Tibial nerve (tissue), 3 donors: ENCODE measurements at regions not wholly inside any gene's neighbourhood (a gene's known extent, or its start where the extent isn't known, plus 50 kb on each side); places are given as distances from the start of the nearest gene placed in this dataset.

Experiments
- POLR2A ChIP-seq, 2 donors: fragments of 450-650 bp; IDR thresholded peaks; one replicate each; pipeline ENCODE4 v1.6.1; 2017; ENCODE audit warnings: antibody characterized with exemption in 2 of 2, mild to moderate bottlenecking in 2 of 2, moderate library complexity in 2 of 2
- TF ChIP-seq, protein P1 (sequence below), 5 experiments: fragments of 200-600 bp in 3 of 5; fragments of 450-650 bp in 2 of 5; sonication (generic) in 3 of 5; IDR thresholded peaks; one replicate each; pipeline ENCODE4 v1.5.1; 2016 to 2019; ENCODE audit warnings: antibody characterized with exemption in 5 of 5, mild to moderate bottlenecking in 3 of 5, moderate library complexity in 2 of 5

DNA sequence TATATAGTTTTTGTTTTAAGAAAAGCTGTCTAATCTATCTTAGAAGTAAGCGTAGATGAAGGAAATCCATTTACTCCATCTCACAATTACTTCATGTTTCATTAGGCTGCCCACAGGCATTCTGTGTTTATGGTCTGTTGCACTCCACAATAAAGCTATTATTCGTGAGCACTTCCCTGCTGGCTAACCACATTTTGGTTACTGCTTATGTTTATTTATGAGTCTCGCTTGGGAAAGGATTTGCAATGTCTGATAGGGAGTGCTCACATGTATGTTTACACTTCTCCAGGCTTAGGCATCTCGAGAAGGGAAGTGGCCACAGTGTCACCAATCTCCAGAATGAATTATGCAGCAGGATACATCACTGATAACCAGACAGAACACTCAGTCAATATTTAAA, 190.9 kb downstream of the VCY1B start:
- no peak for TF ChIP-seq POLR2A (IDR thresholded peaks at IDR 0.05)
- TF ChIP-seq, protein P1, sequence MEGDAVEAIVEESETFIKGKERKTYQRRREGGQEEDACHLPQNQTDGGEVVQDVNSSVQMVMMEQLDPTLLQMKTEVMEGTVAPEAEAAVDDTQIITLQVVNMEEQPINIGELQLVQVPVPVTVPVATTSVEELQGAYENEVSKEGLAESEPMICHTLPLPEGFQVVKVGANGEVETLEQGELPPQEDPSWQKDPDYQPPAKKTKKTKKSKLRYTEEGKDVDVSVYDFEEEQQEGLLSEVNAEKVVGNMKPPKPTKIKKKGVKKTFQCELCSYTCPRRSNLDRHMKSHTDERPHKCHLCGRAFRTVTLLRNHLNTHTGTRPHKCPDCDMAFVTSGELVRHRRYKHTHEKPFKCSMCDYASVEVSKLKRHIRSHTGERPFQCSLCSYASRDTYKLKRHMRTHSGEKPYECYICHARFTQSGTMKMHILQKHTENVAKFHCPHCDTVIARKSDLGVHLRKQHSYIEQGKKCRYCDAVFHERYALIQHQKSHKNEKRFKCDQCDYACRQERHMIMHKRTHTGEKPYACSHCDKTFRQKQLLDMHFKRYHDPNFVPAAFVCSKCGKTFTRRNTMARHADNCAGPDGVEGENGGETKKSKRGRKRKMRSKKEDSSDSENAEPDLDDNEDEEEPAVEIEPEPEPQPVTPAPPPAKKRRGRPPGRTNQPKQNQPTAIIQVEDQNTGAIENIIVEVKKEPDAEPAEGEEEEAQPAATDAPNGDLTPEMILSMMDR (IDR thresholded peaks at IDR 0.05): no peak
